Mucosa of rectum (tissue), 2 donors: ENCODE measurements at regions not wholly inside any gene's neighbourhood (a gene's known extent, or its start where the extent isn't known, plus 50 kb on each side); places are given as distances from the start of the nearest gene placed in this dataset.

ENCODE experiments used
- H3K27ac ChIP-seq, 2 donors: one replicate each; pipeline ENCODE4 v1.7.0; 2013; ENCODE audit warnings: inconsistent platforms in 2 of 2, low read depth in 2 of 2, low read length in 2 of 2
- H3K27me3 ChIP-seq, 2 donors: one replicate each; pipeline ENCODE4 v1.7.0; 2013; ENCODE audit warnings: low read length in 2 of 2; ENCODE audit not compliant: control insufficient read depth in 2 of 2, insufficient read depth in 2 of 2
- H3K36me3 ChIP-seq, 2 donors: one replicate each; pipeline ENCODE4 v1.7.0; 2013; ENCODE audit warnings: low read length in 2 of 2; ENCODE audit not compliant: control insufficient read depth in 2 of 2, insufficient read depth in 2 of 2
- H3K4me1 ChIP-seq, 2 donors: one replicate each; pipeline ENCODE4 v1.7.0; 2013; ENCODE audit warnings: low read length in 2 of 2, mild to moderate bottlenecking in 1 of 2; ENCODE audit not compliant: control insufficient read depth in 2 of 2, insufficient read depth in 2 of 2
- H3K4me3 ChIP-seq, 2 donors: one replicate each; pipeline ENCODE4 v1.7.0; 2013; ENCODE audit warnings: low read length in 2 of 2
- H3K9ac ChIP-seq, 2 donors: one replicate each; pipeline ENCODE4 v1.7.0; 2013; ENCODE audit warnings: low read length in 2 of 2, low read depth in 1 of 2, mild to moderate bottlenecking in 1 of 2
- H3K9me3 ChIP-seq, 2 donors: one replicate each; pipeline ENCODE4 v1.7.0; 2013; ENCODE audit warnings: low read length in 2 of 2; ENCODE audit not compliant: control insufficient read depth in 2 of 2
- donor health status: healthy.
- donor health status: Normal muscosa, but diverticular disease.

GRCh38 chr2:175872721-175873120, 129.3 kb downstream of the LNPK start:
- no peaks in the 10 kb centered on the region for H3K9me3 ChIP-seq
- peaks cover 0 to 2% of the 10 kb centered on the region in 2 donors for H3K27me3 ChIP-seq
- H3K36me3 ChIP-seq: no peaks in the 10 kb centered on the region
- no peak overlapping the region for H3K9ac ChIP-seq
- H3K4me3 ChIP-seq: no peak overlapping the region
- no peak overlapping the region for H3K27ac ChIP-seq
- no peaks in the 10 kb centered on the region for H3K4me1 ChIP-seq

- H3K4me3 ChIP-seq: no peak overlapping the region
- no peaks in the 10 kb centered on the region for H3K4me1 ChIP-seq
- peaks cover 0 to 2% of the 10 kb centered on the region in 2 donors for H3K27me3 ChIP-seq
- H3K9ac ChIP-seq: no peak overlapping the region
- no peaks in the 10 kb centered on the region for H3K9me3 ChIP-seq
- H3K36me3 ChIP-seq: no peaks in the 10 kb centered on the region
- H3K27ac ChIP-seq: no peak overlapping the region
Measured at GRCh38 chr2:175872005-175872348, 130.1 kb downstream of the LNPK start.

GRCh38 chr2:175871331-175872004, 130.6 kb downstream of the LNPK start:
- no peak overlapping the region for H3K4me3 ChIP-seq
- H3K4me1 ChIP-seq: no peaks in the 10 kb centered on the region
- no peaks in the 10 kb centered on the region for H3K27me3 ChIP-seq
- H3K27ac ChIP-seq: no peak overlapping the region
- no peaks in the 10 kb centered on the region for H3K9me3 ChIP-seq
- no peaks in the 10 kb centered on the region for H3K36me3 ChIP-seq
- no peak overlapping the region for H3K9ac ChIP-seq

GRCh38 chr2:175865716-175866115, 136.4 kb downstream of the LNPK start:
- no peak overlapping the region for H3K27ac ChIP-seq
- H3K4me1 ChIP-seq: no peaks in the 10 kb centered on the region
- no peaks in the 10 kb centered on the region for H3K27me3 ChIP-seq
- no peak overlapping the region for H3K4me3 ChIP-seq
- H3K36me3 ChIP-seq: no peaks in the 10 kb centered on the region
- H3K9me3 ChIP-seq: no peaks in the 10 kb centered on the region
- H3K9ac ChIP-seq: no peak overlapping the region

GRCh38 chr2:175864137-175864850, 137.8 kb downstream of the LNPK start:
- Histone ChIP-seq H3K9me3 (no peaks in the 10 kb centered on the region), H3K27me3 (no peaks in the 10 kb centered on the region), H3K27ac (no peak overlapping the region), H3K9ac (no peak overlapping the region), H3K4me1 (no peaks in the 10 kb centered on the region), H3K4me3 (no peak overlapping the region), H3K36me3 (no peaks in the 10 kb centered on the region)

- Histone ChIP-seq H3K27ac (no peak overlapping the region), H3K4me1 (no peaks in the 10 kb centered on the region), H3K27me3 (no peaks in the 10 kb centered on the region), H3K36me3 (no peaks in the 10 kb centered on the region), H3K9me3 (no peaks in the 10 kb centered on the region), H3K4me3 (no peak overlapping the region), H3K9ac (no peak overlapping the region)
Measured at GRCh38 chr2:175861958-175862357, 140.1 kb downstream of the LNPK start.

- no peaks in the 10 kb centered on the region for H3K36me3 ChIP-seq
- no peaks in the 10 kb centered on the region for H3K27me3 ChIP-seq
- no peak overlapping the region for H3K4me3 ChIP-seq
- no peak overlapping the region for H3K9ac ChIP-seq
- H3K4me1 ChIP-seq: no peaks in the 10 kb centered on the region
- H3K27ac ChIP-seq: no peak overlapping the region
- no peaks in the 10 kb centered on the region for H3K9me3 ChIP-seq
Measured at GRCh38 chr2:175855794-175856453, 146.1 kb downstream of the LNPK start.

GRCh38 chr2:175855236-175855635, 146.8 kb downstream of the LNPK start:
- no peaks in the 10 kb centered on the region for H3K36me3 ChIP-seq
- no peak overlapping the region for H3K4me3 ChIP-seq
- H3K9me3 ChIP-seq: no peaks in the 10 kb centered on the region
- H3K27ac ChIP-seq: no peak overlapping the region
- no peaks in the 10 kb centered on the region for H3K27me3 ChIP-seq
- no peak overlapping the region for H3K9ac ChIP-seq
- H3K4me1 ChIP-seq: no peaks in the 10 kb centered on the region

- no peak overlapping the region for H3K4me3 ChIP-seq
- no peak overlapping the region for H3K27ac ChIP-seq
- H3K4me1 ChIP-seq: no peaks in the 10 kb centered on the region
- H3K27me3 ChIP-seq: no peaks in the 10 kb centered on the region
- H3K36me3 ChIP-seq: no peaks in the 10 kb centered on the region
- H3K9ac ChIP-seq: no peak overlapping the region
- no peaks in the 10 kb centered on the region for H3K9me3 ChIP-seq
Measured at GRCh38 chr2:175854665-175855064, 147.4 kb downstream of the LNPK start.

GRCh38 chr2:175854129-175854528, 147.9 kb downstream of the LNPK start:
- no peaks in the 10 kb centered on the region for H3K4me1 ChIP-seq
- no peak overlapping the region for H3K4me3 ChIP-seq
- no peak overlapping the region for H3K27ac ChIP-seq
- H3K27me3 ChIP-seq: no peaks in the 10 kb centered on the region
- H3K9ac ChIP-seq: no peak overlapping the region
- H3K36me3 ChIP-seq: no peaks in the 10 kb centered on the region
- no peaks in the 10 kb centered on the region for H3K9me3 ChIP-seq
